Osteoblast (primary cell): ENCODE measurements at regions not wholly inside any gene's neighbourhood (a gene's known extent, or its start where the extent isn't known, plus 50 kb on each side); places are given as distances from the start of the nearest gene placed in this dataset.

Source experiments
- DNase-seq: peaks from one replicate; pipeline ENCODE4 v3.0.0; 2011; ENCODE audit warnings: low spot score, mixed read lengths; ENCODE audit not compliant: insufficient read length; ENCODE audit errors: missing footprints
- H2AFZ ChIP-seq: 2 replicates; pipeline ENCODE4 v1.6.0; 2011; ENCODE audit warnings: mild to moderate bottlenecking, low read length
- H3K27ac ChIP-seq: 2 replicates; pipeline ENCODE4 v1.5.1; 2011; ENCODE audit warnings: mild to moderate bottlenecking, low read depth, low read length, moderate library complexity
- H3K27me3 ChIP-seq: 2 replicates; pipeline ENCODE4 v1.6.0; 2012; ENCODE audit warnings: mild to moderate bottlenecking, control low read depth, inconsistent platforms, low read length, moderate library complexity; ENCODE audit not compliant: insufficient read depth
- H3K36me3 ChIP-seq: 2 replicates; pipeline ENCODE4 v1.5.1; 2011; ENCODE audit warnings: mild to moderate bottlenecking, low read length, control low read depth, moderate library complexity; ENCODE audit not compliant: insufficient read depth
- H3K4me1 ChIP-seq: 2 replicates; pipeline ENCODE4 v1.5.1; 2011; ENCODE audit warnings: mild to moderate bottlenecking, low read length, control low read depth, moderate library complexity; ENCODE audit not compliant: insufficient read depth
- H3K4me2 ChIP-seq: 2 replicates; pipeline ENCODE4 v1.6.0; 2011; ENCODE audit warnings: mild to moderate bottlenecking, low read length; ENCODE audit not compliant: insufficient read depth
- H3K4me3 ChIP-seq: fragments of 200-600 bp; sonication (generic); 3 replicates; pipeline ENCODE4 v1.5.1; 2012; ENCODE audit warnings: mild to moderate bottlenecking, low read length, inconsistent platforms; ENCODE audit not compliant: insufficient read depth
- H3K79me2 ChIP-seq: 2 replicates; pipeline ENCODE4 v1.6.0; 2012; ENCODE audit warnings: mild to moderate bottlenecking, low read length, control low read depth, inconsistent platforms; ENCODE audit not compliant: insufficient read depth
- H3K9me3 ChIP-seq: 2 replicates; pipeline ENCODE4 v1.5.1; 2011; ENCODE audit warnings: low read depth, low read length, control low read depth
- H4K20me1 ChIP-seq: 2 replicates; pipeline ENCODE4 v1.6.0; 2012; ENCODE audit warnings: mild to moderate bottlenecking, low read length, control low read depth; ENCODE audit not compliant: insufficient read depth
- CTCF ChIP-seq: IDR thresholded peaks from 2 replicates; pipeline ENCODE4 v1.5.1; 2011; ENCODE audit warnings: mild to moderate bottlenecking, low read depth, low read length, moderate library complexity; ENCODE audit errors: extremely low read depth

- DNase-seq = peak; percentile 84
- peak overlapping the region; percentile 67 for H3K4me2 ChIP-seq
- no peaks in the 10 kb centered on the region for H3K27me3 ChIP-seq
- peak overlapping the region; percentile 22 for H3K27ac ChIP-seq
- peak overlapping the region; percentile 28 for H3K4me3 ChIP-seq
- no peak for TF ChIP-seq CTCF
- H2AFZ ChIP-seq = peak overlapping the region; percentile 12
- no peaks in the 10 kb centered on the region for H3K36me3 ChIP-seq
- H3K9me3 ChIP-seq = peaks cover 9% of the 10 kb centered on the region
- peaks cover 16% of the 10 kb centered on the region for H3K4me1 ChIP-seq
- no peaks in the 10 kb centered on the region for H4K20me1 ChIP-seq
- no peaks in the 10 kb centered on the region for H3K79me2 ChIP-seq
Measured at GRCh38 chr13:46489586-46490023, 63.4 kb upstream of the LRCH1 start.

GRCh38 chr13:46487748-46488147 is 65.2 kb upstream of the LRCH1 start:
- H3K79me2 ChIP-seq = no peaks in the 10 kb centered on the region
- H3K27ac ChIP-seq = no peak overlapping the region
- no peak overlapping the region for H2AFZ ChIP-seq
- no peak for TF ChIP-seq CTCF
- H3K36me3 ChIP-seq = no peaks in the 10 kb centered on the region
- H3K4me3 ChIP-seq = no peak overlapping the region
- H3K4me1 ChIP-seq = peaks cover 16% of the 10 kb centered on the region
- no peaks in the 10 kb centered on the region for H4K20me1 ChIP-seq
- no peak for DNase-seq
- H3K27me3 ChIP-seq = no peaks in the 10 kb centered on the region
- H3K9me3 ChIP-seq = peaks cover 16% of the 10 kb centered on the region
- no peak overlapping the region for H3K4me2 ChIP-seq

GRCh38 chr13:46486270-46486669 is 66.7 kb upstream of the LRCH1 start:
- Histone ChIP-seq H3K9me3 (peaks cover 16% of the 10 kb centered on the region), H3K36me3 (no peaks in the 10 kb centered on the region), H3K79me2 (no peaks in the 10 kb centered on the region), H2AFZ (no peak overlapping the region), H3K27ac (no peak overlapping the region), H3K4me3 (no peak overlapping the region), H3K4me1 (peaks cover 16% of the 10 kb centered on the region), H3K4me2 (no peak overlapping the region), H4K20me1 (no peaks in the 10 kb centered on the region), H3K27me3 (no peaks in the 10 kb centered on the region)
- no peak for DNase-seq
- TF ChIP-seq CTCF = no peak

GRCh38 chr13:46484561-46484960 is 68.4 kb upstream of the LRCH1 start:
- Histone ChIP-seq H3K79me2 (no peaks in the 10 kb centered on the region), H3K27me3 (no peaks in the 10 kb centered on the region), H3K4me2 (no peak overlapping the region), H3K36me3 (no peaks in the 10 kb centered on the region), H4K20me1 (no peaks in the 10 kb centered on the region), H3K27ac (no peak overlapping the region), H3K9me3 (peaks cover 16% of the 10 kb centered on the region), H3K4me1 (peaks cover 7% of the 10 kb centered on the region), H3K4me3 (no peak overlapping the region), H2AFZ (no peak overlapping the region)
- no peak for TF ChIP-seq CTCF
- DNase-seq = no peak
